GM23338 (cell line): ENCODE measurements at regions not wholly inside any gene's neighbourhood (a gene's known extent, or its start where the extent isn't known, plus 50 kb on each side); places are given as distances from the start of the nearest gene placed in this dataset.

Experiments
- ATAC-seq: fragments of 200-7000 bp; cut with Tn5 transposase; 3 replicates; pipeline ENCODE4 v1.9.1; 2020
- DNase-seq: peaks from one replicate; pipeline ENCODE4 v3.0.0-alpha.2; 2015; ENCODE audit warnings: low spot score
- H2AFZ ChIP-seq: fragments of 200-600 bp; sonication (generic); 2 replicates; pipeline ENCODE4 v1.8.0; 2016; ENCODE audit warnings: antibody characterized with exemption, mild to moderate bottlenecking, moderate library complexity
- H3F3A ChIP-seq: fragments of 200-600 bp; sonication (generic); replicated peaks from 2 replicates; pipeline ENCODE4 v1.8.0; 2017; ENCODE audit warnings: antibody characterized with exemption, mixed run types, low read depth
- H3K27ac ChIP-seq: fragments of 200-600 bp; sonication (generic); 2 replicates; pipeline ENCODE4 v1.6.1; 2016; ENCODE audit warnings: low read depth
- H3K27me3 ChIP-seq: fragments of 200-600 bp; sonication (generic); 2 replicates; pipeline ENCODE4 v1.8.0; 2016; ENCODE audit warnings: mild to moderate bottlenecking, mixed run types, moderate library complexity; ENCODE audit not compliant: insufficient read depth
- H3K36me3 ChIP-seq: fragments of 200-600 bp; sonication (generic); 2 replicates; pipeline ENCODE4 v1.8.0; 2016; ENCODE audit warnings: mild to moderate bottlenecking; ENCODE audit not compliant: insufficient read depth
- H3K4me1 ChIP-seq: fragments of 200-600 bp; sonication (generic); 2 replicates; pipeline ENCODE4 v1.8.0; 2016; ENCODE audit warnings: mild to moderate bottlenecking, moderate library complexity; ENCODE audit not compliant: insufficient read depth
- H3K4me2 ChIP-seq: fragments of 200-600 bp; sonication (generic); 2 replicates; pipeline ENCODE4 v1.7.1; 2017; ENCODE audit warnings: mixed run types
- H3K4me3 ChIP-seq: fragments of 200-600 bp; sonication (generic); 2 replicates; pipeline ENCODE4 v1.6.1; 2016; ENCODE audit warnings: mixed run types
- H3K79me2 ChIP-seq: fragments of 200-600 bp; sonication (generic); replicated peaks from 2 replicates; pipeline ENCODE4 v1.8.0; 2017; ENCODE audit warnings: mild to moderate bottlenecking; ENCODE audit not compliant: insufficient read depth
- H3K9me2 ChIP-seq: fragments of 200-600 bp; sonication (generic); 2 replicates; pipeline ENCODE4 v1.8.0; 2017; ENCODE audit not compliant: insufficient read depth
- H4K20me1 ChIP-seq: fragments of 200-600 bp; sonication (generic); replicated peaks from 2 replicates; pipeline ENCODE4 v1.8.0; 2017; ENCODE audit warnings: mild to moderate bottlenecking; ENCODE audit not compliant: insufficient read depth
- H3K27ac Mint-ChIP-seq: 2 replicates; pipeline ENCODE4 v1.8.0; 2020; ENCODE audit warnings: inconsistent platforms, mild to moderate bottlenecking, moderate library complexity, mixed read lengths
- H3K27me3 Mint-ChIP-seq: 3 replicates; pipeline ENCODE4 v1.8.0; 2022; ENCODE audit warnings: low read depth, mild to moderate bottlenecking, moderate library complexity, mixed read lengths, inconsistent platforms; ENCODE audit not compliant: insufficient read depth, poor library complexity
- H3K36me3 Mint-ChIP-seq: 3 replicates; pipeline ENCODE4 v1.8.0; 2021; ENCODE audit warnings: low read depth, mild to moderate bottlenecking, inconsistent platforms, moderate library complexity, mixed read lengths
- H3K4me1 Mint-ChIP-seq: 3 replicates; pipeline ENCODE4 v1.8.0; 2020; ENCODE audit warnings: mild to moderate bottlenecking, inconsistent platforms, mixed read lengths
- H3K4me3 Mint-ChIP-seq: 3 replicates; pipeline ENCODE4 v1.8.0; 2021; ENCODE audit warnings: moderate library complexity, mild to moderate bottlenecking, inconsistent platforms, mixed read lengths
- H3K9me3 Mint-ChIP-seq: 3 replicates; pipeline ENCODE4 v1.8.0; 2020; ENCODE audit warnings: moderate library complexity, mild to moderate bottlenecking, inconsistent platforms, mixed read lengths
- CREB1 ChIP-seq: fragments of 250-450 bp; sonication (Bioruptor Pico); IDR thresholded peaks from 2 replicates; pipeline ENCODE4 v1.5.0; 2020; ENCODE audit warnings: low read depth, mild to moderate bottlenecking, moderate library complexity
- EZH2 ChIP-seq: fragments of 200-600 bp; sonication (generic); IDR thresholded peaks from one replicate; pipeline ENCODE4 v1.8.0; 2017; ENCODE audit warnings: antibody characterized with exemption, mild to moderate bottlenecking, low read depth; ENCODE audit not compliant: unreplicated experiment
- EZH2phosphoT487 ChIP-seq: fragments of 200-600 bp; sonication (generic); IDR thresholded peaks from one replicate; pipeline ENCODE4 v1.8.1; 2018; ENCODE audit warnings: antibody characterized with exemption; ENCODE audit not compliant: unreplicated experiment
- JUNB ChIP-seq: IDR thresholded peaks from one replicate; pipeline ENCODE4 v1.6.1; 2016; ENCODE audit warnings: antibody characterized with exemption; ENCODE audit not compliant: unreplicated experiment
- NANOG ChIP-seq: IDR thresholded peaks from 2 replicates; pipeline ENCODE4 v1.6.1; 2016; ENCODE audit warnings: antibody characterized with exemption, borderline replicate concordance
- POLR2AphosphoS5 ChIP-seq: IDR thresholded peaks from 2 replicates; pipeline ENCODE4 v1.6.1; 2016; ENCODE audit warnings: antibody characterized with exemption, low read depth
- REST ChIP-seq: IDR thresholded peaks from one replicate; pipeline ENCODE4 v1.6.1; 2018; ENCODE audit warnings: antibody characterized with exemption; ENCODE audit not compliant: unreplicated experiment
- STAT1 ChIP-seq: IDR thresholded peaks from one replicate; pipeline ENCODE4 v1.6.1; 2016; ENCODE audit warnings: antibody characterized with exemption; ENCODE audit not compliant: unreplicated experiment
- ZNF114 ChIP-seq: fragments of 250-450 bp; sonication (Bioruptor Pico); IDR thresholded peaks from 2 replicates; pipeline ENCODE4 v1.5.0; 2020; ENCODE audit warnings: mild to moderate bottlenecking, moderate library complexity
- ZNF331 ChIP-seq: fragments of 250-450 bp; sonication (Bioruptor Pico); IDR thresholded peaks from 2 replicates; pipeline ENCODE4 v1.5.0; 2020; ENCODE audit warnings: low read depth, mild to moderate bottlenecking, moderate library complexity
- TF ChIP-seq, protein P1 (sequence below), 2 experiments: fragments of 200-600 bp in 1 of 2; sonication (generic) in 1 of 2; conservative IDR thresholded peaks; 2 replicates each; pipeline versions ENCODE4 v1.5.1 to v1.6.1; 2016 to 2017; ENCODE audit warnings: antibody characterized with exemption in 2 of 2, low read depth in 2 of 2, mild to moderate bottlenecking in 2 of 2, moderate library complexity in 1 of 2
- TF ChIP-seq, protein P2 (sequence below): IDR thresholded peaks from 2 replicates; pipeline ENCODE4 v1.6.1; 2016; ENCODE audit warnings: antibody characterized with exemption

DNA sequence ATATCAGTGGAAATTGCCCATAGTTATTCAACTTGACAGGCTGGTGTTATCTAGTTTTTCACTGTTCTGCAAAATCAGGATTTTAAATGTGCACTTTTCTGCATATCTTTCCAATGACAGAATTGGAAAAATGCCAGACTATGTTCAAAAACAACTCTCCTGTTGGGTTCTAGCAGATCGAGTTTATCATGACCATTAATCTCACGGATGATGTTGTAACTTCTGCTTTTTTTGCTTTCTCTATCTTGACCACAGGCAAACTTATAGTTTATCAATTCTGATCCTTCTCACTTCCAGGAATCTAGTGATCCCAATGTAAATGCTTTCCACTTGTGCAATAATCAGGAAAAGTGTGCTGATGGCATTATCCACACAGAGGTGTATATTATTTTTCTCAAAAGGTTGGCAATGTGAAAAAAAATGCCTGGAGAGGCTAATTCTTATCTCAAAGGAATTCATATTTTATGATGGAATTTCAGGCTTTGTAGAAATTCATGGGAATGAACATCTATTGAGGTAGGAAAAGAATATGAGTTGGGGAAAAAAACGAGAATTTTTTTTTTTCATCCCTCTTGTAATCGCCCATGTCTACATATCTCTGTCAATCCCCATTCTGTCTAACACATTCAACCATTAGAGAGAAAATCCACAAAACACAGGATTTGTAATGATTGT, 73.6 kb upstream of the DAB2 start (continued):
- TF ChIP-seq, protein P1, sequence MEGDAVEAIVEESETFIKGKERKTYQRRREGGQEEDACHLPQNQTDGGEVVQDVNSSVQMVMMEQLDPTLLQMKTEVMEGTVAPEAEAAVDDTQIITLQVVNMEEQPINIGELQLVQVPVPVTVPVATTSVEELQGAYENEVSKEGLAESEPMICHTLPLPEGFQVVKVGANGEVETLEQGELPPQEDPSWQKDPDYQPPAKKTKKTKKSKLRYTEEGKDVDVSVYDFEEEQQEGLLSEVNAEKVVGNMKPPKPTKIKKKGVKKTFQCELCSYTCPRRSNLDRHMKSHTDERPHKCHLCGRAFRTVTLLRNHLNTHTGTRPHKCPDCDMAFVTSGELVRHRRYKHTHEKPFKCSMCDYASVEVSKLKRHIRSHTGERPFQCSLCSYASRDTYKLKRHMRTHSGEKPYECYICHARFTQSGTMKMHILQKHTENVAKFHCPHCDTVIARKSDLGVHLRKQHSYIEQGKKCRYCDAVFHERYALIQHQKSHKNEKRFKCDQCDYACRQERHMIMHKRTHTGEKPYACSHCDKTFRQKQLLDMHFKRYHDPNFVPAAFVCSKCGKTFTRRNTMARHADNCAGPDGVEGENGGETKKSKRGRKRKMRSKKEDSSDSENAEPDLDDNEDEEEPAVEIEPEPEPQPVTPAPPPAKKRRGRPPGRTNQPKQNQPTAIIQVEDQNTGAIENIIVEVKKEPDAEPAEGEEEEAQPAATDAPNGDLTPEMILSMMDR (conservative IDR thresholded peaks at IDR 0.05; ENCODE audit: low read depth in 2 of 2) = no peak
- TF ChIP-seq STAT1 = no peak
- TF ChIP-seq EZH2 = no peak
- no peak for TF ChIP-seq ZNF114
- TF ChIP-seq REST = no peak
- TF ChIP-seq POLR2AphosphoS5 = no peak
- TF ChIP-seq ZNF331 (CRISPR knock-in tag) = no peak
- no peak for TF ChIP-seq CREB1
- no peak for TF ChIP-seq EZH2phosphoT487
- TF ChIP-seq NANOG = no peak
- TF ChIP-seq, protein P2, sequence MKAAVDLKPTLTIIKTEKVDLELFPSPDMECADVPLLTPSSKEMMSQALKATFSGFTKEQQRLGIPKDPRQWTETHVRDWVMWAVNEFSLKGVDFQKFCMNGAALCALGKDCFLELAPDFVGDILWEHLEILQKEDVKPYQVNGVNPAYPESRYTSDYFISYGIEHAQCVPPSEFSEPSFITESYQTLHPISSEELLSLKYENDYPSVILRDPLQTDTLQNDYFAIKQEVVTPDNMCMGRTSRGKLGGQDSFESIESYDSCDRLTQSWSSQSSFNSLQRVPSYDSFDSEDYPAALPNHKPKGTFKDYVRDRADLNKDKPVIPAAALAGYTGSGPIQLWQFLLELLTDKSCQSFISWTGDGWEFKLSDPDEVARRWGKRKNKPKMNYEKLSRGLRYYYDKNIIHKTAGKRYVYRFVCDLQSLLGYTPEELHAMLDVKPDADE = no peak
- TF ChIP-seq JUNB = no peak

GRCh38 chr5:39497322-39497721, 72.5 kb upstream of the DAB2 start:
- Histone ChIP-seq H3K27me3 (no peaks in the 10 kb centered on the region), H3K9me2 (no peaks in the 10 kb centered on the region), H4K20me1 (no peaks in the 10 kb centered on the region), H3K4me3 (no peak overlapping the region), H3K4me1 (peaks cover 12% of the 10 kb centered on the region; the same call in 1 of the 2 replicates), H2AFZ (peak overlapping the region; percentile 70), H3K79me2 (no peaks in the 10 kb centered on the region), H3K4me2 (no peak overlapping the region), H3K36me3 (no peaks in the 10 kb centered on the region), H3K27ac (no peak overlapping the region), H3F3A (no peaks in the 10 kb centered on the region)
- Mint-ChIP-seq H3K4me3 (no peak overlapping the region), H3K9me3 (no peaks in the 10 kb centered on the region), H3K27me3 (no peaks in the 10 kb centered on the region), H3K27ac (no peak overlapping the region), H3K4me1 (peaks cover 14% of the 10 kb centered on the region; the same call in 2 of the 3 replicates), H3K36me3 (no peaks in the 10 kb centered on the region)
- ATAC-seq (no peak), DNase-seq (no peak)
- no peak for TF ChIP-seq EZH2
- TF ChIP-seq NANOG = no peak
- no peak for TF ChIP-seq JUNB
- TF ChIP-seq REST = no peak
- TF ChIP-seq, protein P2 = no peak
- TF ChIP-seq EZH2phosphoT487 = no peak
- no peak for TF ChIP-seq ZNF331 (CRISPR knock-in tag)
- TF ChIP-seq ZNF114 = no peak
- no peak for TF ChIP-seq POLR2AphosphoS5
- no peak for TF ChIP-seq CREB1
- TF ChIP-seq, protein P1 (conservative IDR thresholded peaks at IDR 0.05; ENCODE audit: low read depth in 2 of 2) = no peak
- TF ChIP-seq STAT1 = no peak
